ENCODE measurements at regions not wholly inside any gene's neighbourhood (a gene's known extent, or its start where the extent isn't known, plus 50 kb on each side); places are given as distances from the start of the nearest gene placed in this dataset.

GRCh38 chr20:59390437-59390836 lies 90.0 kb downstream of the EDN3 start:
- no peak overlapping the region for H3K4me3 ChIP-seq (replicated peaks in 1 of 3; ENCODE audit: insufficient read depth in 1 of 3, low read depth in 1 of 3, low read length in 3 of 3)
- no peak overlapping the region for H3K27ac ChIP-seq (ENCODE audit: insufficient read depth, low read depth, low read length)
- H4K20me1 ChIP-seq (replicated peaks; ENCODE audit: control insufficient read depth, extremely low read depth, insufficient read depth, low read length) = no peaks in the 10 kb centered on the region
- no peaks in the 10 kb centered on the region for H3K36me3 ChIP-seq (ENCODE audit: control insufficient read depth in 2 of 2, extremely low read depth in 1 of 2, insufficient read depth in 2 of 2, low read length in 2 of 2)
- no peak overlapping the region for H3K4me2 ChIP-seq (ENCODE audit: insufficient read depth, low read length)
- no peaks in the 10 kb centered on the region for H3K4me1 ChIP-seq (ENCODE audit: control insufficient read depth, extremely low read depth, insufficient read depth, low read length)
- ChIA-PET CTCF (no interaction called here), POLR2A (no interaction called here)
- no peaks in the 10 kb centered on the region for H3K79me2 ChIP-seq (ENCODE audit: control insufficient read depth, insufficient read depth, low read length)
- no TSS peak for BruUV-seq (replicated peaks)
- no peaks in the 10 kb centered on the region for H3K9me3 ChIP-seq (replicated peaks; ENCODE audit: control insufficient read depth, insufficient read depth, low read length)
- H3K9ac ChIP-seq (replicated peaks; ENCODE audit: extremely low read depth, insufficient read depth, low read length) = no peak overlapping the region
- DNase-seq (ENCODE audit: low read depth, low spot score) = no peak
- H3K9me1 ChIP-seq (replicated peaks; ENCODE audit: control insufficient read depth, extremely low read depth, insufficient read depth, low read length) = no peaks in the 10 kb centered on the region
- no peaks in the 10 kb centered on the region for H3K27me3 ChIP-seq (ENCODE audit: control insufficient read depth in 2 of 2, insufficient read depth in 2 of 2, low read length in 2 of 2)
- H2AFZ ChIP-seq (ENCODE audit: low read depth, low read length) = no peak overlapping the region
- dilution Hi-C loops (cut with MboI; ENCODE audit: extremely low pct_ligation_motif_present, low sequenced_read_pairs) = no loop called here
- intact Hi-C loops (cut with micrococcal nuclease) = no loop called here
- TF ChIP-seq EZH2 (IDR thresholded peaks at IDR 0.05; ENCODE audit: borderline replicate concordance, low read depth, low read length, severe bottlenecking) (no peak), MAX (IDR thresholded peaks at IDR 0.05; ENCODE audit: insufficient read depth, insufficient read length) (no peak), JUN (IDR thresholded peaks at IDR 0.05; ENCODE audit: borderline replicate concordance, insufficient read depth, insufficient read length, low read depth) (no peak)
- FAIRE-seq = no peak

- CTCF ChIA-PET = no interaction called here
- Histone ChIP-seq H3K4me2 (ENCODE audit: insufficient read depth, low read length) (no peak overlapping the region), H3K9me3 (replicated peaks; ENCODE audit: control insufficient read depth, insufficient read depth, low read length) (no peaks in the 10 kb centered on the region), H3K4me3 (replicated peaks in 1 of 3; ENCODE audit: insufficient read depth in 1 of 3, low read depth in 1 of 3, low read length in 3 of 3) (no peak overlapping the region), H3K27me3 (ENCODE audit: control insufficient read depth in 2 of 2, insufficient read depth in 2 of 2, low read length in 2 of 2) (no peaks in the 10 kb centered on the region), H2AFZ (ENCODE audit: low read depth, low read length) (no peak overlapping the region), H3K9me1 (replicated peaks; ENCODE audit: control insufficient read depth, extremely low read depth, insufficient read depth, low read length) (no peaks in the 10 kb centered on the region), H4K20me1 (replicated peaks; ENCODE audit: control insufficient read depth, extremely low read depth, insufficient read depth, low read length) (no peaks in the 10 kb centered on the region), H3K4me1 (ENCODE audit: control insufficient read depth, extremely low read depth, insufficient read depth, low read length) (no peaks in the 10 kb centered on the region), H3K9ac (replicated peaks; ENCODE audit: extremely low read depth, insufficient read depth, low read length) (no peak overlapping the region), H3K27ac (ENCODE audit: insufficient read depth, low read depth, low read length) (no peak overlapping the region), H3K79me2 (ENCODE audit: control insufficient read depth, insufficient read depth, low read length) (no peaks in the 10 kb centered on the region), H3K36me3 (ENCODE audit: control insufficient read depth in 2 of 2, extremely low read depth in 1 of 2, insufficient read depth in 2 of 2, low read length in 2 of 2) (no peaks in the 10 kb centered on the region)
- TF ChIP-seq FOS (IDR thresholded peaks at IDR 0.05; ENCODE audit: borderline replicate concordance, insufficient read depth, low read length) (no peak), MAX (IDR thresholded peaks at IDR 0.05; ENCODE audit: insufficient read depth, insufficient read length) (no peak), POLR2A (IDR thresholded peaks at IDR 0.05; ENCODE audit: low read depth, low read length) (no peak), EZH2 (IDR thresholded peaks at IDR 0.05; ENCODE audit: borderline replicate concordance, low read depth, low read length, severe bottlenecking) (no peak), CTCF (IDR thresholded peaks at IDR 0.05; ENCODE audit: extremely low read depth in 1 of 2, insufficient read depth in 1 of 2, low read depth in 1 of 2, low read length in 2 of 2) (no peak), MYC (IDR thresholded peaks at IDR 0.05; ENCODE audit: low read depth, low read length) (no peak), GATA2 (IDR thresholded peaks at IDR 0.05; ENCODE audit: insufficient read depth, insufficient read length, low read depth, low read length) (no peak)
- BruUV-seq (replicated peaks) = no TSS peak
- DNase-seq (ENCODE audit: low read depth, low spot score) = no peak
- intact Hi-C loops (cut with micrococcal nuclease) (no loop called here), dilution Hi-C loops (cut with MboI; ENCODE audit: extremely low pct_ligation_motif_present, low sequenced_read_pairs) (no loop called here)
- no peak for FAIRE-seq
- POLR2A ChIA-PET = no interaction called here
Observed at GRCh38 chr20:59391975-59392374, 91.6 kb downstream of the EDN3 start.

Data from endothelial cell of umbilical vein (primary cell).